DND-41 (cell line): ENCODE measurements at regions not wholly inside any gene's neighbourhood (a gene's known extent, or its start where the extent isn't known, plus 50 kb on each side); places are given as distances from the start of the nearest gene placed in this dataset.

Experiments
- ATAC-seq: fragments of 200-7000 bp; cut with Tn5 transposase; 3 replicates; pipeline ENCODE4 v1.9.1; 2021; ENCODE audit warnings: low read depth; ENCODE audit not compliant: insufficient read depth
- DNase-seq: peaks from one replicate; pipeline ENCODE4 v3.0.0-alpha.2; 2020
- H2AFZ ChIP-seq: 2 replicates; pipeline ENCODE4 v1.6.0; 2012; ENCODE audit warnings: low read depth, low read length
- H3K27ac ChIP-seq: 2 replicates; pipeline ENCODE4 v1.5.1; 2012; ENCODE audit warnings: low read length, inconsistent platforms
- H3K27me3 ChIP-seq: fragments of 200-600 bp; sonication (generic); 2 replicates; pipeline ENCODE4 v1.6.0; 2012; ENCODE audit warnings: low read length, mild to moderate bottlenecking, inconsistent platforms; ENCODE audit not compliant: insufficient read depth, poor library complexity
- H3K36me3 ChIP-seq: 2 replicates; pipeline ENCODE4 v1.5.1; 2012; ENCODE audit warnings: low read length, inconsistent platforms; ENCODE audit not compliant: insufficient read depth
- H3K4me1 ChIP-seq: 2 replicates; pipeline ENCODE4 v1.5.1; 2012; ENCODE audit warnings: mild to moderate bottlenecking, low read length; ENCODE audit not compliant: insufficient read depth
- H3K4me2 ChIP-seq: 2 replicates; pipeline ENCODE4 v1.6.0; 2012; ENCODE audit warnings: mild to moderate bottlenecking, moderate library complexity, low read length, inconsistent platforms; ENCODE audit not compliant: insufficient read depth
- H3K4me3 ChIP-seq, 2 experiments: fragments of 200-600 bp in 1 of 2; shearing (Covaris generic) in 1 of 2; 2 replicates each; pipeline ENCODE4 v1.5.1; 2012 to 2016; ENCODE audit warnings: inconsistent platforms in 2 of 2, low read length in 2 of 2, mild to moderate bottlenecking in 2 of 2, low read depth in 1 of 2, moderate library complexity in 1 of 2
- H3K79me2 ChIP-seq: 2 replicates; pipeline ENCODE4 v1.6.0; 2012; ENCODE audit warnings: low read length, inconsistent platforms; ENCODE audit not compliant: insufficient read depth
- H3K9ac ChIP-seq: 2 replicates; pipeline ENCODE4 v1.6.0; 2012; ENCODE audit warnings: low read depth, mild to moderate bottlenecking, inconsistent platforms, low read length, moderate library complexity
- H3K9me3 ChIP-seq: 2 replicates; pipeline ENCODE4 v1.5.1; 2012; ENCODE audit warnings: low read length, moderate library complexity, mild to moderate bottlenecking, inconsistent platforms; ENCODE audit not compliant: insufficient read depth, severe bottlenecking
- H4K20me1 ChIP-seq: 2 replicates; pipeline ENCODE4 v1.6.0; 2012; ENCODE audit warnings: low read length; ENCODE audit not compliant: insufficient read depth
- CTCF ChIP-seq: IDR thresholded peaks from 2 replicates; pipeline ENCODE4 v1.5.1; 2012; ENCODE audit warnings: borderline replicate concordance, low read length, moderate library complexity, mild to moderate bottlenecking; ENCODE audit not compliant: poor library complexity, severe bottlenecking; ENCODE audit errors: extremely low read depth
- EZH2 ChIP-seq: IDR thresholded peaks from 3 replicates; pipeline ENCODE4 v1.6.1; 2012; ENCODE audit warnings: borderline replicate concordance, low read depth, mild to moderate bottlenecking, moderate library complexity, low read length, inconsistent platforms; ENCODE audit not compliant: severe bottlenecking

- Histone ChIP-seq H3K27me3 (no peaks in the 10 kb centered on the region), H3K9me3 (no peaks in the 10 kb centered on the region), H3K4me1 (no peaks in the 10 kb centered on the region), H3K27ac (no peak overlapping the region), H3K4me2 (no peak overlapping the region), H2AFZ (no peak overlapping the region), H4K20me1 (no peaks in the 10 kb centered on the region), H3K4me3 (no peak overlapping the region), H3K79me2 (no peaks in the 10 kb centered on the region), H3K36me3 (no peaks in the 10 kb centered on the region), H3K9ac (no peak overlapping the region)
- peak; percentile 15 for DNase-seq
- TF ChIP-seq EZH2 (no peak), CTCF (peak; percentile 42)
- ATAC-seq = peak; percentile 87
Observed at GRCh38 chr7:115340828-115341227, 418.9 kb downstream of the MDFIC start.

GRCh38 chr7:115338016-115338415 is 416.1 kb downstream of the MDFIC start:
- no peak for ATAC-seq
- no peaks in the 10 kb centered on the region for H3K27me3 ChIP-seq
- H3K36me3 ChIP-seq = no peaks in the 10 kb centered on the region
- no peak overlapping the region for H3K4me3 ChIP-seq
- H3K9ac ChIP-seq = no peak overlapping the region
- no peak for TF ChIP-seq CTCF
- TF ChIP-seq EZH2 = no peak
- H4K20me1 ChIP-seq = no peaks in the 10 kb centered on the region
- no peaks in the 10 kb centered on the region for H3K4me1 ChIP-seq
- no peak for DNase-seq
- H2AFZ ChIP-seq = no peak overlapping the region
- no peaks in the 10 kb centered on the region for H3K79me2 ChIP-seq
- no peaks in the 10 kb centered on the region for H3K9me3 ChIP-seq
- H3K27ac ChIP-seq = no peak overlapping the region
- no peak overlapping the region for H3K4me2 ChIP-seq

- Histone ChIP-seq H3K27me3 (no peaks in the 10 kb centered on the region), H3K9ac (no peak overlapping the region), H4K20me1 (no peaks in the 10 kb centered on the region), H3K4me2 (no peak overlapping the region), H3K27ac (no peak overlapping the region), H3K9me3 (no peaks in the 10 kb centered on the region), H3K4me3 (no peak overlapping the region), H3K36me3 (no peaks in the 10 kb centered on the region), H3K4me1 (no peaks in the 10 kb centered on the region), H3K79me2 (no peaks in the 10 kb centered on the region), H2AFZ (no peak overlapping the region)
- TF ChIP-seq EZH2 = no peak
- TF ChIP-seq CTCF = no peak
- ATAC-seq (no peak), DNase-seq (no peak)
Observed at GRCh38 chr7:115332691-115333090, 410.8 kb downstream of the MDFIC start.

GRCh38 chr7:115329006-115329405 is 407.1 kb downstream of the MDFIC start:
- Histone ChIP-seq H3K36me3 (no peaks in the 10 kb centered on the region), H3K9me3 (no peaks in the 10 kb centered on the region), H3K79me2 (no peaks in the 10 kb centered on the region), H3K9ac (no peak overlapping the region), H3K4me2 (no peak overlapping the region), H3K27me3 (no peaks in the 10 kb centered on the region), H3K4me3 (no peak overlapping the region), H2AFZ (no peak overlapping the region), H3K27ac (no peak overlapping the region), H4K20me1 (no peaks in the 10 kb centered on the region), H3K4me1 (peaks cover 6% of the 10 kb centered on the region; the same call in 1 of the 2 replicates)
- DNase-seq (no peak), ATAC-seq (no peak)
- TF ChIP-seq EZH2 (no peak), CTCF (no peak)
